Ascending aorta (tissue), 2 donors: ENCODE measurements at regions not wholly inside any gene's neighbourhood (a gene's known extent, or its start where the extent isn't known, plus 50 kb on each side); places are given as distances from the start of the nearest gene placed in this dataset.

ENCODE experiments used
- DNase-seq, 2 donors: peaks; one replicate each; pipeline ENCODE4 v3.0.0-alpha.2; 2019; ENCODE audit warnings: low spot score in 2 of 2
- H3K27ac ChIP-seq, 2 donors: fragments of 200-600 bp; sonication (generic); one replicate each; pipeline ENCODE4 v1.5.1; 2016 to 2017; ENCODE audit warnings: mild to moderate bottlenecking in 1 of 2
- H3K27me3 ChIP-seq: fragments of 200-600 bp; sonication (generic); one replicate; pipeline ENCODE4 v1.5.1; 2017
- H3K36me3 ChIP-seq, 2 donors: fragments of 200-600 bp; sonication (generic); one replicate each; pipeline ENCODE4 v1.5.1; 2016
- H3K4me1 ChIP-seq, 2 donors: fragments of 200-600 bp; sonication (generic); one replicate each; pipeline ENCODE4 v1.5.1; 2016 to 2017; ENCODE audit warnings: mild to moderate bottlenecking in 1 of 2
- H3K4me3 ChIP-seq, 2 donors: fragments of 200-600 bp; sonication (generic); one replicate each; pipeline ENCODE4 v1.5.1; 2016 to 2017; ENCODE audit warnings: mild to moderate bottlenecking in 1 of 2
- H3K9me3 ChIP-seq, 2 donors: fragments of 200-600 bp; sonication (generic); one replicate each; pipeline ENCODE4 v1.5.1; 2016
- CTCF ChIP-seq, 3 experiments: fragments of 200-600 bp in 2 of 3; fragments of 450-650 bp in 1 of 3; sonication (generic) in 2 of 3; IDR thresholded peaks; one replicate each; pipeline ENCODE4 v1.5.1; 2016 to 2019; ENCODE audit warnings: antibody characterized with exemption in 3 of 3, mild to moderate bottlenecking in 1 of 3, moderate library complexity in 1 of 3
- intact Hi-C: fragments of 100-400 bp; cut with DNase I; formaldehyde crosslinking; loops from one replicate; pipeline ENCODE4 v1.15.1; 2023

GRCh38 chr1:182304627-182305026, 87.0 kb downstream of the GLUL start:
- no peak overlapping the region for H3K27ac ChIP-seq
- no peak for DNase-seq

GRCh38 chr1:182304218-182304617, 87.4 kb downstream of the GLUL start:
- TF ChIP-seq CTCF (IDR thresholded peaks at IDR 0.05): no peak
- no peak for DNase-seq
- no peaks in the 10 kb centered on the region for H3K9me3 ChIP-seq
- H3K36me3 ChIP-seq: no peaks in the 10 kb centered on the region
- H3K4me1 ChIP-seq: no peaks in the 10 kb centered on the region
- H3K27ac ChIP-seq: no peak overlapping the region
- no peaks in the 10 kb centered on the region for H3K27me3 ChIP-seq
- H3K4me3 ChIP-seq: no peak overlapping the region
- intact Hi-C loops: no loop called here

More at GRCh38 chr1:182304627-182305026, 87.0 kb downstream of the GLUL start:
- intact Hi-C loops: no loop called here
- H3K36me3 ChIP-seq: no peaks in the 10 kb centered on the region
- H3K4me1 ChIP-seq: no peaks in the 10 kb centered on the region
- H3K9me3 ChIP-seq: no peaks in the 10 kb centered on the region
- TF ChIP-seq CTCF (IDR thresholded peaks at IDR 0.05): no peak
- no peak overlapping the region for H3K4me3 ChIP-seq
- no peaks in the 10 kb centered on the region for H3K27me3 ChIP-seq

- Histone ChIP-seq H3K27ac (no peak overlapping the region), H3K4me3 (no peak overlapping the region), H3K4me1 (no peaks in the 10 kb centered on the region), H3K36me3 (no peaks in the 10 kb centered on the region), H3K27me3 (no peaks in the 10 kb centered on the region), H3K9me3 (no peaks in the 10 kb centered on the region)
- intact Hi-C loops: no loop called here
- DNase-seq: no peak
- TF ChIP-seq CTCF (IDR thresholded peaks at IDR 0.05): no peak
Observed at GRCh38 chr1:182303778-182304177, 87.8 kb downstream of the GLUL start.

GRCh38 chr1:182301467-182302198, 90.0 kb downstream of the GLUL start:
- no peak overlapping the region for H3K4me3 ChIP-seq
- H3K27me3 ChIP-seq: no peaks in the 10 kb centered on the region
- no peak for TF ChIP-seq CTCF (IDR thresholded peaks at IDR 0.05)
- no peak overlapping the region for H3K27ac ChIP-seq
- H3K4me1 ChIP-seq: peaks cover 0 to 3% of the 10 kb centered on the region in 2 donors
- no peak for DNase-seq
- no peaks in the 10 kb centered on the region for H3K9me3 ChIP-seq
- intact Hi-C loops: no loop called here
- H3K36me3 ChIP-seq: no peaks in the 10 kb centered on the region

- Histone ChIP-seq H3K36me3 (no peaks in the 10 kb centered on the region), H3K27me3 (no peaks in the 10 kb centered on the region), H3K9me3 (no peaks in the 10 kb centered on the region), H3K27ac (no peak overlapping the region), H3K4me3 (no peak overlapping the region), H3K4me1 (peaks cover 0 to 3% of the 10 kb centered on the region in 2 donors)
- TF ChIP-seq CTCF (IDR thresholded peaks at IDR 0.05): no peak
- intact Hi-C loops: no loop called here
- no peak for DNase-seq
Observed at GRCh38 chr1:182301026-182301436, 90.6 kb downstream of the GLUL start.
